Activated B cell treated with CpG ODN at 0.5 μM for 24 hours (primary cell): ENCODE measurements at regions not wholly inside any gene's neighbourhood (a gene's known extent, or its start where the extent isn't known, plus 50 kb on each side); places are given as distances from the start of the nearest gene placed in this dataset.

Experiments used
- ATAC-seq: fragments of 200-7000 bp; cut with Tn5 transposase; one replicate; pipeline ENCODE4 v1.10.0; 2021; ENCODE audit warnings: low read depth, mild to moderate bottlenecking, moderate library complexity
- CTCF ChIA-PET: fragments of 350-600 bp; sonication (Branson Sonifier 250); formaldehyde crosslinking; loops from one replicate; lab custom pipeline; 2021; ENCODE audit warnings: antibody characterized with exemption; lab: Charles Lee
- POLR2A ChIA-PET: fragments of 350-600 bp; sonication (Branson Sonifier 250); formaldehyde crosslinking; loops from one replicate; lab custom pipeline; 2021; ENCODE audit warnings: antibody characterized with exemption; lab: Charles Lee
- DNase-seq: peaks from one replicate; pipeline ENCODE4 v3.0.0; 2022
- H3K27ac Mint-ChIP-seq: one replicate; pipeline ENCODE4 v1.8.0; 2020; ENCODE audit warnings: mixed read lengths
- H3K27me3 Mint-ChIP-seq: one replicate; pipeline ENCODE4 v1.8.0; 2021; ENCODE audit warnings: mixed read lengths
- H3K36me3 Mint-ChIP-seq: one replicate; pipeline ENCODE4 v1.8.0; 2021; ENCODE audit warnings: low read depth, mixed read lengths
- H3K4me1 Mint-ChIP-seq: one replicate; pipeline ENCODE4 v1.8.0; 2021; ENCODE audit warnings: mixed read lengths
- H3K4me3 Mint-ChIP-seq: one replicate; pipeline ENCODE4 v1.8.0; 2020; ENCODE audit warnings: mild to moderate bottlenecking, mixed read lengths
- H3K9me3 Mint-ChIP-seq: one replicate; pipeline ENCODE4 v1.8.0; 2020; ENCODE audit warnings: mixed read lengths
- CTCF ChIP-seq: fragments of 200-600 bp; IDR thresholded peaks from one replicate; pipeline ENCODE4 v1.8.0; 2022; ENCODE audit warnings: antibody characterized with exemption, mild to moderate bottlenecking
- intact Hi-C: fragments of 100-400 bp; cut with micrococcal nuclease; formaldehyde crosslinking; loops from one replicate; pipeline ENCODE4 v1.15.1; 2024

- H3K27me3 Mint-ChIP-seq = no peaks in the 10 kb centered on the region
- peaks cover 2% of the 10 kb centered on the region for H3K9me3 Mint-ChIP-seq
- no peak overlapping the region for H3K27ac Mint-ChIP-seq
- H3K36me3 Mint-ChIP-seq = no peaks in the 10 kb centered on the region
- DNase-seq = no peak
- H3K4me3 Mint-ChIP-seq = no peak overlapping the region
- ChIA-PET CTCF (no interaction called here), POLR2A (no interaction called here)
- intact Hi-C loops = no loop called here
- H3K4me1 Mint-ChIP-seq = no peaks in the 10 kb centered on the region
- TF ChIP-seq CTCF = no peak
- ATAC-seq = no peak
Measured at GRCh38 chr12:63415357-63415756, 252.9 kb downstream of the DPY19L2 start.

DNA sequence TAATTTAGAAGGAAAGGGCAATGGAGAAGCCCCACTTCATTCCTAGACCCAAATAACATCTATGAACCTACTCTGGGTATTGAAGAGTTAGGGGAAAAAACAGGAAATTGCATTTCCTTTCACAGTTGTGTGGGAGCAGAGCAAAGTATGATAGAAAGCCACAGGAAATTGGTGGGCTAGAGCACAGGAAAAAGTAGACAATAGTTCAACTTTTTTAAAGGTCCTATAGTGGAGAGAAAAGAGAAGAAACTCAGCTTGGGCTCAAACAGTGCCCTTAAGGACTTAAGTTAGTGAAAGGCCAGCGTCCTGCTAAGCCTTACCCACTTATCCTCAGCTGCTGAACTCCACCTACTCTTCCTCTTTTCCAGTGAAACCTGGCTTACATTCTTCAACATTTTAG lies 258.1 kb downstream of the DPY19L2 start:
- CTCF ChIA-PET = interaction anchor here (1.8 kb wide), 1 partner anchor 10 kb away, joined by 5 read pairs; no protein-coding TSS in a partner anchor

GRCh38 chr12:63406781-63407180 lies 255.8 kb upstream of the AVPR1A start:
- H3K4me3 Mint-ChIP-seq = no peak overlapping the region
- H3K27me3 Mint-ChIP-seq = no peaks in the 10 kb centered on the region
- DNase-seq = no peak
- POLR2A ChIA-PET = no interaction called here
- no peaks in the 10 kb centered on the region for H3K9me3 Mint-ChIP-seq
- CTCF ChIA-PET = no interaction called here
- ATAC-seq = no peak
- intact Hi-C loops = no loop called here
- H3K36me3 Mint-ChIP-seq = no peaks in the 10 kb centered on the region
- no peak overlapping the region for H3K27ac Mint-ChIP-seq
- H3K4me1 Mint-ChIP-seq = no peaks in the 10 kb centered on the region
- no peak for TF ChIP-seq CTCF

More for the DNA sequence above, 258.1 kb downstream of the DPY19L2 start:
- POLR2A ChIA-PET = no interaction called here
- Mint-ChIP-seq H3K27me3 (no peaks in the 10 kb centered on the region), H3K4me1 (no peaks in the 10 kb centered on the region), H3K4me3 (no peak overlapping the region), H3K27ac (no peak overlapping the region), H3K36me3 (no peaks in the 10 kb centered on the region), H3K9me3 (peaks cover 2% of the 10 kb centered on the region)
- TF ChIP-seq CTCF = no peak
- intact Hi-C loops = no loop called here
- DNase-seq = no peak
- no peak for ATAC-seq

GRCh38 chr12:63404611-63405010 lies 253.6 kb upstream of the AVPR1A start:
- TF ChIP-seq CTCF = no peak
- no peak overlapping the region for H3K4me3 Mint-ChIP-seq
- H3K27me3 Mint-ChIP-seq = no peaks in the 10 kb centered on the region
- H3K27ac Mint-ChIP-seq = no peak overlapping the region
- ChIA-PET POLR2A (no interaction called here), CTCF (no interaction called here)
- H3K4me1 Mint-ChIP-seq = no peaks in the 10 kb centered on the region
- H3K36me3 Mint-ChIP-seq = no peaks in the 10 kb centered on the region
- H3K9me3 Mint-ChIP-seq = no peaks in the 10 kb centered on the region
- DNase-seq (no peak), ATAC-seq (no peak)
- intact Hi-C loops = no loop called here

- ATAC-seq (no peak), DNase-seq (no peak)
- Mint-ChIP-seq H3K27me3 (no peaks in the 10 kb centered on the region), H3K4me3 (no peak overlapping the region), H3K4me1 (no peaks in the 10 kb centered on the region), H3K36me3 (no peaks in the 10 kb centered on the region), H3K27ac (no peak overlapping the region), H3K9me3 (peaks cover 2% of the 10 kb centered on the region)
- TF ChIP-seq CTCF = no peak
- ChIA-PET CTCF (no interaction called here), POLR2A (no interaction called here)
- intact Hi-C loops = no loop called here
Measured at GRCh38 chr12:63403256-63403655, 252.3 kb upstream of the AVPR1A start.
